Vagina (tissue), 2 donors: ENCODE measurements at regions not wholly inside any gene's neighbourhood (a gene's known extent, or its start where the extent isn't known, plus 50 kb on each side); places are given as distances from the start of the nearest gene placed in this dataset.

Experiments used
- POLR2A ChIP-seq, 2 donors: fragments of 450-650 bp; IDR thresholded peaks; one replicate each; pipeline ENCODE4 v1.6.1; 2017; ENCODE audit warnings: antibody characterized with exemption in 2 of 2, mild to moderate bottlenecking in 2 of 2, moderate library complexity in 2 of 2
- TF ChIP-seq, protein P1 (sequence below), 3 experiments: fragments of 450-650 bp in 2 of 3; fragments of 200-600 bp in 1 of 3; sonication (generic) in 1 of 3; IDR thresholded peaks; one replicate each; pipeline ENCODE4 v1.5.1; 2017 to 2019; ENCODE audit warnings: antibody characterized with exemption in 3 of 3, mild to moderate bottlenecking in 2 of 3, moderate library complexity in 2 of 3

DNA sequence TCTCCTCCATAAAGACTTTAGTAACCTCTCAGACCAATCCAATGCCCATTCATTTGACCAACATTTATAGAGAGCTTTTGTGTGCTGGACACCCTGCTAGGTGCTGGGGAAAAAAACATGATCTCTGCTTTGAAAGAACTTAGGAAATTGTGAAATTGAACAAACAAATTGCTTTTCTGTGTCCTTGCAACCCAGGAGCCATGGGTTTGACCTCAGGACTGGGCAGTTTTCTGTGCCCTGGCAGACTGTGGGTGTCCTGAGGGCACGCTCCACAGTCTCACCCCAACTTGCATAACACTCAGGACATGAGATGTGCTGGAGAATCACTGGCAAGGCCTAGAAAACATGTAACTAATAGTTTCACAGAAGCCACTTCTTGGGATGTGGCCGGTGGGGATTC, 429.1 kb upstream of the ZMIZ1 start:
- TF ChIP-seq, protein P1, sequence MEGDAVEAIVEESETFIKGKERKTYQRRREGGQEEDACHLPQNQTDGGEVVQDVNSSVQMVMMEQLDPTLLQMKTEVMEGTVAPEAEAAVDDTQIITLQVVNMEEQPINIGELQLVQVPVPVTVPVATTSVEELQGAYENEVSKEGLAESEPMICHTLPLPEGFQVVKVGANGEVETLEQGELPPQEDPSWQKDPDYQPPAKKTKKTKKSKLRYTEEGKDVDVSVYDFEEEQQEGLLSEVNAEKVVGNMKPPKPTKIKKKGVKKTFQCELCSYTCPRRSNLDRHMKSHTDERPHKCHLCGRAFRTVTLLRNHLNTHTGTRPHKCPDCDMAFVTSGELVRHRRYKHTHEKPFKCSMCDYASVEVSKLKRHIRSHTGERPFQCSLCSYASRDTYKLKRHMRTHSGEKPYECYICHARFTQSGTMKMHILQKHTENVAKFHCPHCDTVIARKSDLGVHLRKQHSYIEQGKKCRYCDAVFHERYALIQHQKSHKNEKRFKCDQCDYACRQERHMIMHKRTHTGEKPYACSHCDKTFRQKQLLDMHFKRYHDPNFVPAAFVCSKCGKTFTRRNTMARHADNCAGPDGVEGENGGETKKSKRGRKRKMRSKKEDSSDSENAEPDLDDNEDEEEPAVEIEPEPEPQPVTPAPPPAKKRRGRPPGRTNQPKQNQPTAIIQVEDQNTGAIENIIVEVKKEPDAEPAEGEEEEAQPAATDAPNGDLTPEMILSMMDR (IDR thresholded peaks at IDR 0.05) = no peak
- no peak for TF ChIP-seq POLR2A (IDR thresholded peaks at IDR 0.05)
